ENCODE measurements at regions not wholly inside any gene's neighbourhood (a gene's known extent, or its start where the extent isn't known, plus 50 kb on each side); places are given as distances from the start of the nearest gene placed in this dataset.
A peak's percentile ranks its signal among the peaks of the same experiment; 100 is the strongest.
"Not testable (repeated sequence)": the region's sequence is repeated elsewhere in the genome, so short reads cannot be mapped to it uniquely, and the experiment has no call there.

DNA sequence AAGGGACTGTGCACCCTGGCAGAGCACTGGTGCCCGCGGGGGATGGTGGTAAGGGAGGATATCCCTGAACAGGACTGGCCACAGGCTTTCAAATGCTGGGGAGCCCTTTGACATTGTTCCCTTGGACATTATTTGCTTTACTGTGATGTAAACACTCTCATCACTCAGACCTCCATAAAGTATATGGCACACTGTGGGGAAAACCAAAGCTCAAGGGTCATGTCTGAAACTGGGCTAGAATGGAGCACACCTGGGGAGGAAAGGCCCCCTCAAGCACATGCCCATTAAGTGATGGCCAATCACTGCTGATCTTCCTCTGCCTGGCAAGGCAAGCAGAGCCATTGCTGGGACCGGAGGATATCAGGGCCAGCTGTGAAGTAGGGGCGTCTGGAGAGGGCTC lies 60.9 kb upstream of the TENM4 start:
- no peak for DNase-seq (ENCODE audit: low read depth)

DNA sequence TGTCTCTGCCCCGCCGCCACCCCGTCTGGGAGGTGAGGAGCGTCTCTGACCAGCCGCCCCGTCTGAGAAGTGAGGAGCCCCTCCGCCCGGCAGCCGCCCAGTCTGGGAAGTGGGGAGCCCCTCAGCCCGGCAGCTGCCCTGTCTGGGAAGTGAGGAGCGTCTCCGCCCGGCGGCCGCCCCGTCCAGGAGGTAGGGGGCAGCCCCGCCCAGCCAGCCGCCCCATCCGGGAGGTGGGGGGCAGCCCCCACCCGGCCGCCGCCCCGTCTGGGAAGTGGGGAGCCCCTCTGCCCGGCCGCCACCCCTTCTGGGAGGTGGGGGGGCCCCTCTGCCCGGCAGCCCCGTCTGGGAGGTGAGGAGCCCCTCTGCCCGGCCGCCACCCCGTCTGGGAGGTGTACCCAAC lies 59.1 kb upstream of the TENM4 start:
- DNase-seq (ENCODE audit: low read depth), result not testable (repeated sequence)

DNA sequence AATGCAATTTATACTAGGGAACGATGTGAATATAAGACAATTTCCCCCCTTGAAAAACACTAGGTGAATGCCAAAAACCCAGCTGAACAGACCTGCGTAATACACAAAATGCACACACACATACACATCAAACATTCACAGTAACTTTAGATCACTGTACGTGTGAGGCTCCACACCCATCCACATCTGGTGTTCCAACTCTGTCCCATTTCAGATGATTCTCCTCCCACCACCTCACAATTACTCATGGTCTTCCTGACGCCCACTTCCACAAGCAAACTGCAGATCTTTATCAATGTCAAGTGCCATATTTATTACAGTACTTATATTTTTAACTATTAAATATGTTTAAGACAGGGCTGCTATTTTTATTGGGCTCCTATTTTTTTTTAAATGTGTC lies 57.8 kb upstream of the TENM4 start:
- DNase-seq (ENCODE audit: low read depth), result no peak

DNA sequence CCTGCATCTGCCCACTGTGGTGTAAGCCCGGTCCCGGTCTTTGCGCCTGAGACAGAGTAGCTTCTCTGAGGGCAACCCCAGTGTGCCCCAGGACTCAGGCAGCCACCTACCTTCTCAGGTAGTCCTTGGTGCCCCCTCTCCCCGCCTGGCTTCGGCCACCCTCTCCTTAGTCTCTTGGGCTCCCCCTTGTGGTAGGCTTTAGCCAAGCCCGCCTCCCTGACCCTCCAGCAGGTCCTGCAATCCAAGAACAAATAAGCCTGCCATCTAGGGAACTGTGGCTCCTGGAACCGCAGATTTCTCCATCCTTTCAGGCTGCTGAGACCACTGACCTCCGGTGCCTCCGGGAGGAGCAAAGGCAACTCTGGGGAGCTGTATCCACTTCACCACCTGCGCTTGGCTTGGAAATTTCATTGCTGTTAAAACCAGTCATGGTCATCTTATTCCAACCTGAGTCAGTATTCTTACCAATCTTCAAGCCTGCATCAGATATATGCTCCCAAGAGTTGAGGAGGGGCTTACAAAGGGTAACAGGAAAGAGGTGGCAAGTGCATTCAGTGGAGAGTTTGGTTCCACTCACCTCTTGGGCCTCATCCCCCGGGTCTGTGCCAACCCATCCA lies 52.8 kb upstream of the TENM4 start:
- DNase-seq (ENCODE audit: low read depth), result peak; percentile 54

DNA sequence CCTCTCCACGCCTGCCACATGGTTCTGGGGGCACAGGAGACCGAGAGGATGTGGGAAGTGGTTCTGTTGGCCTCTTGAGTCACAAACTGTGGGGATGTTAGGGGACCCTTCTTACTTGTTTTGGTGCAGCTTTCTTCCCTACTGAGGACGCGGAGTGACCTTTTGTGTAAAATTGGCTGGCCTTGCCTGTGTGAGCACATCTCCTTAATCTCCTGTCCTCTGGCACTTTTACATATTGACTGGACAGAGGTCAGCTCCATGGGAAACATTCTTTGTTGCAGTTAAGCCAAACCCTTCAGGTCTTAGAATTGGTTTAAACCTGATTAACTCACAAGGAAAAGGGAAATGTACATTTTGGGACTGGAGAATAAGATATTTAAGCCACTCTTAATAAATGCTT lies 51.2 kb upstream of the TENM4 start:
- DNase-seq (ENCODE audit: low read depth), result no peak

Data from iris pigment epithelial cell (primary cell).